ENCODE measurements at regions not wholly inside any gene's neighbourhood (a gene's known extent, or its start where the extent isn't known, plus 50 kb on each side); places are given as distances from the start of the nearest gene placed in this dataset.
"Not testable (repeated sequence)": the region's sequence is repeated elsewhere in the genome, so short reads cannot be mapped to it uniquely, and the experiment has no call there.

GRCh38 chr5:78719504-78720219 is 71.1 kb upstream of the LHFPL2 start:
- 88 to 93% methylated on average over 8 of the region's 8 CpGs for WGBS, 2 donors
- Histone ChIP-seq H3K27ac (no peak overlapping the region), H3K9me3 (no peaks in the 10 kb centered on the region), H3K4me1 (peaks cover 12 to 17% of the 10 kb centered on the region in 2 donors), H3K4me3 (replicated peaks in 1 of 3) (no peak overlapping the region), H3K27me3 (no peaks in the 10 kb centered on the region), H3K36me3 (no peaks in the 10 kb centered on the region)
- TF ChIP-seq CTCF (IDR thresholded peaks at IDR 0.05) = no peak
- TF ChIP-seq POLR2A (IDR thresholded peaks at IDR 0.05) = no peak
- intact Hi-C loops (cut with DNase I) = no loop called here
- peak; percentile 15 to 18 for DNase-seq

GRCh38 chr5:78718824-78719223 is 70.3 kb upstream of the LHFPL2 start:
- TF ChIP-seq CTCF (IDR thresholded peaks at IDR 0.05) (no peak), POLR2A (IDR thresholded peaks at IDR 0.05) (no peak)
- Histone ChIP-seq H3K4me3 (replicated peaks in 1 of 3) (no peak overlapping the region), H3K36me3 (no peaks in the 10 kb centered on the region), H3K27me3 (no peaks in the 10 kb centered on the region), H3K27ac (no peak overlapping the region), H3K9me3 (no peaks in the 10 kb centered on the region), H3K4me1 (peaks cover 12 to 17% of the 10 kb centered on the region in 2 donors)
- WGBS, 2 donors = 89 to 100% methylated on average over 1 of the region's 1 CpG
- intact Hi-C loops (cut with DNase I) = no loop called here
- no peak for DNase-seq

GRCh38 chr5:78717674-78718584 is 69.4 kb upstream of the LHFPL2 start:
- Histone ChIP-seq H3K27me3 (no peaks in the 10 kb centered on the region), H3K36me3 (no peaks in the 10 kb centered on the region), H3K27ac (no peak overlapping the region), H3K9me3 (no peaks in the 10 kb centered on the region), H3K4me1 (peaks cover 12 to 17% of the 10 kb centered on the region in 2 donors), H3K4me3 (replicated peaks in 1 of 3) (no peak overlapping the region)
- intact Hi-C loops (cut with DNase I) = no loop called here
- no peak for TF ChIP-seq POLR2A (IDR thresholded peaks at IDR 0.05)
- TF ChIP-seq CTCF (IDR thresholded peaks at IDR 0.05) = no peak
- 91% methylated on average over 15 of the region's 15 CpGs for WGBS, 2 donors
- no peak for DNase-seq

GRCh38 chr5:78716206-78716605 is 67.6 kb upstream of the LHFPL2 start:
- WGBS, 2 donors = 67 to 77% methylated on average over 1 of the region's 1 CpG
- intact Hi-C loops (cut with DNase I) = no loop called here

GRCh38 chr5:78715351-78715750 is 66.8 kb upstream of the LHFPL2 start:
- H3K4me1 ChIP-seq; H3K9me3 ChIP-seq; H3K27me3 ChIP-seq; intact Hi-C loops (cut with DNase I); DNase-seq; H3K4me3 ChIP-seq (replicated peaks in 1 of 3); H3K36me3 ChIP-seq; H3K27ac ChIP-seq: not testable (repeated sequence)
- WGBS, 2 donors = 94 to 97% methylated on average over 3 of the region's 3 CpGs

More at GRCh38 chr5:78716206-78716605, 67.6 kb upstream of the LHFPL2 start:
- no peak for TF ChIP-seq CTCF (IDR thresholded peaks at IDR 0.05)
- TF ChIP-seq POLR2A (IDR thresholded peaks at IDR 0.05) = no peak
- Histone ChIP-seq H3K27me3 (no peaks in the 10 kb centered on the region), H3K27ac (no peak overlapping the region), H3K4me1 (peaks cover 12 to 16% of the 10 kb centered on the region in 2 donors), H3K4me3 (replicated peaks in 1 of 3) (no peak overlapping the region), H3K9me3 (no peaks in the 10 kb centered on the region), H3K36me3 (no peaks in the 10 kb centered on the region)
- DNase-seq = no peak

- H3K9me3 ChIP-seq; H3K4me1 ChIP-seq; H3K4me3 ChIP-seq (replicated peaks in 1 of 3); H3K27me3 ChIP-seq; H3K27ac ChIP-seq; intact Hi-C loops (cut with DNase I); DNase-seq; H3K36me3 ChIP-seq: not testable (repeated sequence)
Measured at GRCh38 chr5:78711670-78712069, 63.1 kb upstream of the LHFPL2 start.

- H3K36me3 ChIP-seq; intact Hi-C loops (cut with DNase I); H3K27ac ChIP-seq; H3K4me3 ChIP-seq (replicated peaks in 1 of 3); H3K4me1 ChIP-seq; DNase-seq; H3K27me3 ChIP-seq; H3K9me3 ChIP-seq: not testable (repeated sequence)
- 92 to 97% methylated on average over 12 to 14 of the region's 18 CpGs for WGBS, 2 donors
Measured at GRCh38 chr5:78709729-78710430, 61.3 kb upstream of the LHFPL2 start.

Measured in thyroid gland (tissue), 4 donors.